Neural progenitor cell (in vitro differentiated cells): ENCODE measurements at regions not wholly inside any gene's neighbourhood (a gene's known extent, or its start where the extent isn't known, plus 50 kb on each side); places are given as distances from the start of the nearest gene placed in this dataset.

Source experiments
- DNase-seq: peaks from one replicate; pipeline ENCODE4 v3.0.0-alpha.2; 2016; ENCODE audit warnings: low spot score
- H2AFZ ChIP-seq: fragments of 200-600 bp; sonication (generic); replicated peaks from 2 replicates; pipeline ENCODE4 v1.6.1; 2016; ENCODE audit warnings: antibody characterized with exemption
- H3F3A ChIP-seq: fragments of 200-600 bp; sonication (generic); 2 replicates; pipeline ENCODE4 v1.6.1; 2016; ENCODE audit warnings: antibody characterized with exemption, low read depth
- H3K27ac ChIP-seq: fragments of 200-600 bp; sonication (generic); 2 replicates; pipeline ENCODE4 v1.5.1; 2016; ENCODE audit warnings: mild to moderate bottlenecking
- H3K27me3 ChIP-seq: fragments of 200-600 bp; sonication (generic); 2 replicates; pipeline ENCODE4 v1.6.1; 2016; ENCODE audit warnings: mild to moderate bottlenecking, moderate library complexity
- H3K36me3 ChIP-seq: fragments of 200-600 bp; sonication (generic); 2 replicates; pipeline ENCODE4 v1.5.1; 2016
- H3K4me1 ChIP-seq: fragments of 200-600 bp; sonication (generic); 2 replicates; pipeline ENCODE4 v1.6.1; 2016; ENCODE audit warnings: mixed run types
- H3K4me2 ChIP-seq: fragments of 200-600 bp; sonication (generic); 2 replicates; pipeline ENCODE4 v1.6.1; 2016
- H3K4me3 ChIP-seq: fragments of 200-600 bp; sonication (generic); 2 replicates; pipeline ENCODE4 v1.5.1; 2016
- H3K79me2 ChIP-seq: fragments of 200-600 bp; sonication (generic); 2 replicates; pipeline ENCODE4 v1.6.1; 2016; ENCODE audit warnings: low read depth
- H3K9ac ChIP-seq: fragments of 200-600 bp; sonication (generic); 2 replicates; pipeline ENCODE4 v1.6.1; 2016
- H3K9me3 ChIP-seq: fragments of 200-600 bp; sonication (generic); 2 replicates; pipeline ENCODE4 v1.5.1; 2016; ENCODE audit warnings: low read depth
- H4K20me1 ChIP-seq: fragments of 200-600 bp; sonication (generic); 2 replicates; pipeline ENCODE4 v1.6.1; 2016; ENCODE audit warnings: low read depth
- H3K27ac Mint-ChIP-seq: 3 replicates; pipeline ENCODE4 v1.8.0; 2021; ENCODE audit warnings: mixed read lengths
- H3K27me3 Mint-ChIP-seq: 2 replicates; pipeline ENCODE4 v1.8.0; 2022; ENCODE audit warnings: low read depth, mild to moderate bottlenecking, inconsistent platforms, moderate library complexity, mixed read lengths; ENCODE audit not compliant: insufficient read depth
- H3K36me3 Mint-ChIP-seq: 3 replicates; pipeline ENCODE4 v1.8.0; 2021; ENCODE audit warnings: mixed read lengths
- H3K4me1 Mint-ChIP-seq: 3 replicates; pipeline ENCODE4 v1.8.0; 2021; ENCODE audit warnings: mixed read lengths
- H3K4me3 Mint-ChIP-seq: 3 replicates; pipeline ENCODE4 v1.8.0; 2021; ENCODE audit warnings: mild to moderate bottlenecking, moderate library complexity, mixed read lengths
- H3K9me3 Mint-ChIP-seq: 3 replicates; pipeline ENCODE4 v1.8.0; 2020; ENCODE audit warnings: mixed read lengths
- CTCF ChIP-seq: fragments of 200-600 bp; sonication (generic); IDR thresholded peaks from 2 replicates; pipeline ENCODE4 v1.5.1; 2017; ENCODE audit warnings: antibody characterized with exemption, mild to moderate bottlenecking
- EZH2 ChIP-seq: fragments of 200-600 bp; sonication (generic); IDR thresholded peaks from 2 replicates; pipeline ENCODE4 v1.6.1; 2017; ENCODE audit warnings: antibody characterized with exemption, mild to moderate bottlenecking, moderate library complexity
- EZH2phosphoT487 ChIP-seq: fragments of 200-600 bp; sonication (generic); IDR thresholded peaks from 2 replicates; pipeline ENCODE4 v1.6.1; 2017; ENCODE audit warnings: antibody characterized with exemption

GRCh38 chr13:59425211-59425741 is 738.5 kb downstream of the DIAPH3 start:
- no peak for TF ChIP-seq EZH2phosphoT487
- no peak for TF ChIP-seq EZH2
- TF ChIP-seq CTCF: no peak
- Histone ChIP-seq H3K9me3 (no peaks in the 10 kb centered on the region), H3K4me1 (peaks cover 9% of the 10 kb centered on the region), H3K79me2 (no peaks in the 10 kb centered on the region), H3K27ac (no peak overlapping the region), H3K36me3 (no peaks in the 10 kb centered on the region), H3K9ac (no peak overlapping the region), H3K4me2 (no peak overlapping the region), H3K4me3 (no peak overlapping the region), H3K27me3 (no peaks in the 10 kb centered on the region), H3F3A (no peaks in the 10 kb centered on the region), H4K20me1 (no peaks in the 10 kb centered on the region), H2AFZ (no peak overlapping the region)
- peaks cover 3% of the 10 kb centered on the region for H3K27me3 Mint-ChIP-seq
- no peaks in the 10 kb centered on the region for H3K36me3 Mint-ChIP-seq
- H3K4me1 Mint-ChIP-seq: no peaks in the 10 kb centered on the region
- no peak for DNase-seq
- no peak overlapping the region for H3K27ac Mint-ChIP-seq
- peaks cover 15% of the 10 kb centered on the region for H3K9me3 Mint-ChIP-seq
- H3K4me3 Mint-ChIP-seq: no peak overlapping the region

- H3K36me3 ChIP-seq: no peaks in the 10 kb centered on the region
- no peak overlapping the region for H3K4me3 ChIP-seq
- no peak overlapping the region for H3K27ac ChIP-seq
- no peak overlapping the region for H3K27ac Mint-ChIP-seq
- peaks cover 14% of the 10 kb centered on the region for H3K9me3 ChIP-seq
- TF ChIP-seq EZH2 (no peak), EZH2phosphoT487 (no peak), CTCF (no peak)
- no peaks in the 10 kb centered on the region for H3K36me3 Mint-ChIP-seq
- DNase-seq: no peak
- no peaks in the 10 kb centered on the region for H3K27me3 Mint-ChIP-seq
- H3K9me3 Mint-ChIP-seq: peaks cover 29% of the 10 kb centered on the region
- H3K4me3 Mint-ChIP-seq: no peak overlapping the region
- H3K4me1 ChIP-seq: no peaks in the 10 kb centered on the region
- no peaks in the 10 kb centered on the region for H3K79me2 ChIP-seq
- H3K27me3 ChIP-seq: no peaks in the 10 kb centered on the region
- no peaks in the 10 kb centered on the region for H4K20me1 ChIP-seq
- no peaks in the 10 kb centered on the region for H3F3A ChIP-seq
- H3K4me1 Mint-ChIP-seq: peaks cover 6% of the 10 kb centered on the region
- H3K4me2 ChIP-seq: no peak overlapping the region
- H2AFZ ChIP-seq: no peak overlapping the region
- no peak overlapping the region for H3K9ac ChIP-seq
Measured at GRCh38 chr13:59435024-59435423, 728.7 kb downstream of the DIAPH3 start.

GRCh38 chr13:59437544-59438301 is 726.0 kb downstream of the DIAPH3 start:
- no peaks in the 10 kb centered on the region for H3K36me3 Mint-ChIP-seq
- H3K27ac Mint-ChIP-seq: no peak overlapping the region
- H3K79me2 ChIP-seq: no peaks in the 10 kb centered on the region
- H3K4me3 Mint-ChIP-seq: no peak overlapping the region
- H3K4me1 Mint-ChIP-seq: peaks cover 6% of the 10 kb centered on the region
- peaks cover 5% of the 10 kb centered on the region for H3K9me3 ChIP-seq
- H3K27me3 ChIP-seq: no peaks in the 10 kb centered on the region
- no peak overlapping the region for H3K27ac ChIP-seq
- H3K9ac ChIP-seq: no peak overlapping the region
- TF ChIP-seq CTCF (no peak), EZH2 (no peak), EZH2phosphoT487 (no peak)
- H3K4me2 ChIP-seq: no peak overlapping the region
- peaks cover 26% of the 10 kb centered on the region for H3K9me3 Mint-ChIP-seq
- no peak overlapping the region for H3K4me3 ChIP-seq
- H3K36me3 ChIP-seq: no peaks in the 10 kb centered on the region
- no peaks in the 10 kb centered on the region for H3F3A ChIP-seq
- no peaks in the 10 kb centered on the region for H4K20me1 ChIP-seq
- H3K4me1 ChIP-seq: no peaks in the 10 kb centered on the region
- no peak for DNase-seq
- no peak overlapping the region for H2AFZ ChIP-seq
- peaks cover 4% of the 10 kb centered on the region for H3K27me3 Mint-ChIP-seq
